Colonic mucosa (tissue), 4 donors: ENCODE measurements at regions not wholly inside any gene's neighbourhood (a gene's known extent, or its start where the extent isn't known, plus 50 kb on each side); places are given as distances from the start of the nearest gene placed in this dataset.

Source experiments
- DNase-seq: peaks from one replicate; pipeline ENCODE4 v3.0.0-alpha.2; 2020
- H3K27ac ChIP-seq: fragments of 200-600 bp; one replicate; pipeline ENCODE4 v1.8.0; 2021
- H3K27me3 ChIP-seq: fragments of 200-600 bp; one replicate; pipeline ENCODE4 v1.8.0; 2021
- H3K36me3 ChIP-seq: fragments of 200-600 bp; one replicate; pipeline ENCODE4 v1.8.0; 2021
- H3K4me1 ChIP-seq: fragments of 200-600 bp; one replicate; pipeline ENCODE4 v1.8.0; 2021; ENCODE audit warnings: mild to moderate bottlenecking
- H3K4me3 ChIP-seq: fragments of 200-600 bp; one replicate; pipeline ENCODE4 v1.8.0; 2021
- H3K9ac ChIP-seq, 2 donors: one replicate each; pipeline ENCODE4 v1.7.0; 2013; ENCODE audit warnings: control low read depth in 2 of 2, low read depth in 2 of 2, low read length in 2 of 2
- H3K9me3 ChIP-seq: fragments of 200-600 bp; one replicate; pipeline ENCODE4 v1.8.0; 2021
- intact Hi-C: fragments of 100-400 bp; cut with DNase I; formaldehyde crosslinking; loops from one replicate; pipeline ENCODE4 v1.14.1; 2022
- TF ChIP-seq, protein P1 (sequence below): fragments of 200-600 bp; IDR thresholded peaks from one replicate; pipeline ENCODE4 v1.8.0; 2022; ENCODE audit warnings: antibody characterized with exemption, mild to moderate bottlenecking
- donor health status: healthy.
- donor health status: DM: no; HTN: no; CAD: no.
- donor health status: DM: no; HTN: no; CAD: no.

GRCh38 chr20:11320033-11320432 is 597.7 kb upstream of the BTBD3 start:
- H3K27me3 ChIP-seq: no peaks in the 10 kb centered on the region
- DNase-seq: no peak
- H3K9ac ChIP-seq: no peak overlapping the region
- H3K4me1 ChIP-seq: no peaks in the 10 kb centered on the region
- H3K36me3 ChIP-seq: no peaks in the 10 kb centered on the region
- no peak overlapping the region for H3K27ac ChIP-seq
- TF ChIP-seq, protein P1, sequence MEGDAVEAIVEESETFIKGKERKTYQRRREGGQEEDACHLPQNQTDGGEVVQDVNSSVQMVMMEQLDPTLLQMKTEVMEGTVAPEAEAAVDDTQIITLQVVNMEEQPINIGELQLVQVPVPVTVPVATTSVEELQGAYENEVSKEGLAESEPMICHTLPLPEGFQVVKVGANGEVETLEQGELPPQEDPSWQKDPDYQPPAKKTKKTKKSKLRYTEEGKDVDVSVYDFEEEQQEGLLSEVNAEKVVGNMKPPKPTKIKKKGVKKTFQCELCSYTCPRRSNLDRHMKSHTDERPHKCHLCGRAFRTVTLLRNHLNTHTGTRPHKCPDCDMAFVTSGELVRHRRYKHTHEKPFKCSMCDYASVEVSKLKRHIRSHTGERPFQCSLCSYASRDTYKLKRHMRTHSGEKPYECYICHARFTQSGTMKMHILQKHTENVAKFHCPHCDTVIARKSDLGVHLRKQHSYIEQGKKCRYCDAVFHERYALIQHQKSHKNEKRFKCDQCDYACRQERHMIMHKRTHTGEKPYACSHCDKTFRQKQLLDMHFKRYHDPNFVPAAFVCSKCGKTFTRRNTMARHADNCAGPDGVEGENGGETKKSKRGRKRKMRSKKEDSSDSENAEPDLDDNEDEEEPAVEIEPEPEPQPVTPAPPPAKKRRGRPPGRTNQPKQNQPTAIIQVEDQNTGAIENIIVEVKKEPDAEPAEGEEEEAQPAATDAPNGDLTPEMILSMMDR: no peak
- no peak overlapping the region for H3K4me3 ChIP-seq
- intact Hi-C loops: no loop called here
- H3K9me3 ChIP-seq: no peaks in the 10 kb centered on the region

DNA sequence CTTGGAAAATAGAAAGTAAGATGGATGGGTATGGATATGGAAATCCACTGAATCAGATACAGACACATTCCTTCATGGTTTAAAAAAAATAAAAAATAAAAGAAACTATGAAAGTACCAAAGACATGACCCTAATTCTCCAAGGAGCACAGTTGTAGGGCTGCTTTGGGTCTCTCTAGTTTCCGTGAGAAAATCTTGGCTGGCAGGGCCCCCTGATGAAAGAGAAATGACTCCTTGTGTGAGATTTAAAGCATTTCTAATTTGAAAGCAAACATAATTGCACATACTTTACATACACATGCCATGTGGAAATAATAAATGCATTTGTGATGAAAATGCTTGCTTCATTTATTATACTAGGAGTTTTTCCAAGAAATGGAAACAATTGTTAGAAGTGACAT is 593.9 kb upstream of the BTBD3 start:
- intact Hi-C loops: no loop called here
- Histone ChIP-seq H3K27me3 (no peaks in the 10 kb centered on the region), H3K9me3 (no peaks in the 10 kb centered on the region), H3K4me1 (no peaks in the 10 kb centered on the region), H3K36me3 (no peaks in the 10 kb centered on the region), H3K9ac (no peak overlapping the region), H3K27ac (no peak overlapping the region), H3K4me3 (no peak overlapping the region)
- DNase-seq: no peak
- TF ChIP-seq, protein P1: no peak

GRCh38 chr20:11324990-11325389 is 592.7 kb upstream of the BTBD3 start:
- no peaks in the 10 kb centered on the region for H3K4me1 ChIP-seq
- no peak for DNase-seq

DNA sequence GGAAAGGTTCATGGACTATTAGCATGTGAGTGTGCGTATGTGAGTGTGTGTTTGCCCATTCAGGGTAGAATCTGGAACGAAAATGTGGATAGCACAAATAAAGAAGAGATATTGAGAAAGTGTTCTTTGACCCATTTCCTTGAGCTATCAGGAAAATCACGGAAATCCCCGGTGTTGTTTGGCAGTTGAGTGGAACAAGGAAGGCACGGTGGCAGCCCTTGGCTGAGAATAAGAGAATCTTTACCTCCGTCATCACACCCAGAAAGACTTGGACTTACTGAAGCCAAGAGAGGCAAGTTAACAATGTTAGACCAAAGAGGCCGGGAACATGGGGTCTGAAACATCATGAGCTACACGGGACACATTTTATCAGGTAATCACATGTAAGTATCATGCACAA is 588.9 kb upstream of the BTBD3 start:
- DNase-seq: no peak
- Histone ChIP-seq H3K4me3 (no peak overlapping the region), H3K36me3 (no peaks in the 10 kb centered on the region), H3K9ac (no peak overlapping the region), H3K27me3 (no peaks in the 10 kb centered on the region), H3K4me1 (no peaks in the 10 kb centered on the region), H3K9me3 (no peaks in the 10 kb centered on the region), H3K27ac (no peak overlapping the region)
- TF ChIP-seq, protein P1: no peak
- intact Hi-C loops: no loop called here

More at GRCh38 chr20:11324990-11325389, 592.7 kb upstream of the BTBD3 start:
- intact Hi-C loops: no loop called here
- TF ChIP-seq, protein P1: no peak
- Histone ChIP-seq H3K36me3 (no peaks in the 10 kb centered on the region), H3K9me3 (no peaks in the 10 kb centered on the region), H3K27me3 (no peaks in the 10 kb centered on the region), H3K4me3 (no peak overlapping the region), H3K27ac (no peak overlapping the region), H3K9ac (no peak overlapping the region)

- TF ChIP-seq, protein P1: no peak
- Histone ChIP-seq H3K36me3 (no peaks in the 10 kb centered on the region), H3K4me3 (no peak overlapping the region), H3K9ac (no peak overlapping the region), H3K9me3 (no peaks in the 10 kb centered on the region), H3K27me3 (no peaks in the 10 kb centered on the region), H3K27ac (no peak overlapping the region), H3K4me1 (no peaks in the 10 kb centered on the region)
- intact Hi-C loops: no loop called here
- DNase-seq: no peak
These were observed 588.4 kb upstream of the BTBD3 start for GRCh38 chr20:11329271-11329670.

GRCh38 chr20:11331096-11331495 is 586.6 kb upstream of the BTBD3 start:
- intact Hi-C loops: no loop called here
- Histone ChIP-seq H3K27me3 (no peaks in the 10 kb centered on the region), H3K27ac (no peak overlapping the region), H3K9ac (no peak overlapping the region), H3K9me3 (no peaks in the 10 kb centered on the region), H3K4me1 (no peaks in the 10 kb centered on the region), H3K36me3 (no peaks in the 10 kb centered on the region), H3K4me3 (no peak overlapping the region)
- TF ChIP-seq, protein P1: no peak
- DNase-seq: no peak
